ENCODE measurements at regions not wholly inside any gene's neighbourhood (a gene's known extent, or its start where the extent isn't known, plus 50 kb on each side); places are given as distances from the start of the nearest gene placed in this dataset.

- TF ChIP-seq EZH2 (IDR thresholded peaks at IDR 0.05; ENCODE audit: borderline replicate concordance) (no peak), EZH2phosphoT487 (IDR thresholded peaks at IDR 0.05; ENCODE audit: low read depth, severe bottlenecking, unreplicated experiment) (no peak), CTCF (IDR thresholded peaks at IDR 0.05; ENCODE audit: poor library complexity) (no peak)
Measured at GRCh38 chr3:40701016-40701588, 176.3 kb downstream of the ZNF621 start.

Measured in hepatocyte (in vitro differentiated cells).